ENCODE measurements at regions not wholly inside any gene's neighbourhood (a gene's known extent, or its start where the extent isn't known, plus 50 kb on each side); places are given as distances from the start of the nearest gene placed in this dataset.
A peak's percentile ranks its signal among the peaks of the same experiment; 100 is the strongest.

- no peaks in the 10 kb centered on the region for H3K4me1 ChIP-seq (ENCODE audit: insufficient read depth, low read length)
- no peak overlapping the region for H3K4me3 ChIP-seq (ENCODE audit: low read length)
- TF ChIP-seq CTCF (IDR thresholded peaks at IDR 0.05): no peak
- H3K27ac ChIP-seq (ENCODE audit: low read depth in 1 of 2, low read length in 2 of 2): no peak overlapping the region
- no peaks in the 10 kb centered on the region for H3K9me3 Mint-ChIP-seq
- ATAC-seq (ENCODE audit: poor library complexity) (no peak), DNase-seq (peak in 3 of 14 experiments; percentile 19 to 38 (median 36))
- no peaks in the 10 kb centered on the region for H3K36me3 ChIP-seq (ENCODE audit: insufficient read depth, low read length)
- H3K4me1 Mint-ChIP-seq (ENCODE audit: low read depth): no peaks in the 10 kb centered on the region
- H3K36me3 Mint-ChIP-seq (ENCODE audit: low read depth): no peaks in the 10 kb centered on the region
- H3K27me3 ChIP-seq (ENCODE audit: control insufficient read depth in 1 of 2, insufficient read depth in 2 of 2, low read length in 2 of 2): no peaks in the 10 kb centered on the region
- H3K4me3 Mint-ChIP-seq: no peak overlapping the region
- no peaks in the 10 kb centered on the region for H3K27me3 Mint-ChIP-seq
- H3K9me3 ChIP-seq (ENCODE audit: control insufficient read depth in 1 of 2, insufficient read depth in 1 of 2, low read length in 2 of 2): no peaks in the 10 kb centered on the region
- CTCF ChIA-PET: no interaction called here
- intact Hi-C loops (cut with DNase I, micrococcal nuclease): no loop called here
- H3K27ac Mint-ChIP-seq: no peak overlapping the region
- POLR2A ChIA-PET: no interaction called here
Measured at GRCh38 chr5:120258123-120258522, 206.0 kb upstream of the PRR16 start.

GRCh38 chr5:120260651-120261050, 203.4 kb upstream of the PRR16 start:
- H3K4me3 ChIP-seq (ENCODE audit: low read length): no peak overlapping the region
- Mint-ChIP-seq H3K27ac (no peak overlapping the region), H3K4me3 (no peak overlapping the region), H3K4me1 (ENCODE audit: low read depth) (no peaks in the 10 kb centered on the region), H3K27me3 (no peaks in the 10 kb centered on the region), H3K9me3 (no peaks in the 10 kb centered on the region), H3K36me3 (ENCODE audit: low read depth) (no peaks in the 10 kb centered on the region)
- H3K9me3 ChIP-seq (ENCODE audit: control insufficient read depth in 1 of 2, insufficient read depth in 1 of 2, low read length in 2 of 2): no peaks in the 10 kb centered on the region
- H3K4me1 ChIP-seq (ENCODE audit: insufficient read depth, low read length): no peaks in the 10 kb centered on the region
- no peaks in the 10 kb centered on the region for H3K36me3 ChIP-seq (ENCODE audit: insufficient read depth, low read length)
- no peak overlapping the region for H3K27ac ChIP-seq (ENCODE audit: low read depth in 1 of 2, low read length in 2 of 2)
- no peak for DNase-seq
- no peaks in the 10 kb centered on the region for H3K27me3 ChIP-seq (ENCODE audit: control insufficient read depth in 1 of 2, insufficient read depth in 2 of 2, low read length in 2 of 2)
- ChIA-PET POLR2A (no interaction called here), CTCF (no interaction called here)
- TF ChIP-seq CTCF (IDR thresholded peaks at IDR 0.05): no peak
- ATAC-seq (ENCODE audit: poor library complexity): no peak
- intact Hi-C loops (cut with DNase I, micrococcal nuclease): no loop called here

- intact Hi-C loops (cut with DNase I, micrococcal nuclease): no loop called here
- Histone ChIP-seq H3K36me3 (ENCODE audit: insufficient read depth, low read length) (no peaks in the 10 kb centered on the region), H3K27ac (ENCODE audit: low read depth in 1 of 2, low read length in 2 of 2) (no peak overlapping the region), H3K4me1 (ENCODE audit: insufficient read depth, low read length) (no peaks in the 10 kb centered on the region), H3K4me3 (ENCODE audit: low read length) (no peak overlapping the region), H3K9me3 (ENCODE audit: control insufficient read depth in 1 of 2, insufficient read depth in 1 of 2, low read length in 2 of 2) (peaks cover 0 to 5% of the 10 kb centered on the region in 2 experiments), H3K27me3 (ENCODE audit: control insufficient read depth in 1 of 2, insufficient read depth in 2 of 2, low read length in 2 of 2) (no peaks in the 10 kb centered on the region)
- no peaks in the 10 kb centered on the region for H3K36me3 Mint-ChIP-seq (ENCODE audit: low read depth)
- no peak overlapping the region for H3K4me3 Mint-ChIP-seq
- H3K27me3 Mint-ChIP-seq: no peaks in the 10 kb centered on the region
- H3K4me1 Mint-ChIP-seq (ENCODE audit: low read depth): no peaks in the 10 kb centered on the region
- CTCF ChIA-PET: no interaction called here
- ATAC-seq (ENCODE audit: poor library complexity): no peak
- peaks cover 1% of the 10 kb centered on the region for H3K9me3 Mint-ChIP-seq
- H3K27ac Mint-ChIP-seq: no peak overlapping the region
- no peak for TF ChIP-seq CTCF (IDR thresholded peaks at IDR 0.05)
- no peak for DNase-seq
- POLR2A ChIA-PET: no interaction called here
Measured at GRCh38 chr5:120270498-120270897, 193.6 kb upstream of the PRR16 start.

Data from CD4-positive, alpha-beta T cell (primary cell).